ENCODE measurements at regions not wholly inside any gene's neighbourhood (a gene's known extent, or its start where the extent isn't known, plus 50 kb on each side); places are given as distances from the start of the nearest gene placed in this dataset.

- Histone ChIP-seq H3K36me3 (ENCODE audit: control insufficient read depth in 2 of 2, insufficient read depth in 2 of 2, low read length in 1 of 2) (no peaks in the 10 kb centered on the region), H3K79me2 (ENCODE audit: control insufficient read depth, insufficient read depth, low read length) (no peaks in the 10 kb centered on the region), H3K9ac (ENCODE audit: control insufficient read depth, insufficient read depth, low read length) (no peak overlapping the region), H4K20me1 (ENCODE audit: control insufficient read depth, insufficient read depth) (no peaks in the 10 kb centered on the region), H3K4me3 (no peak overlapping the region), H3K4me1 (ENCODE audit: control insufficient read depth, insufficient read depth, low read length) (peaks cover 3% of the 10 kb centered on the region; the same call in 1 of the 2 replicates), H3K4me2 (ENCODE audit: control insufficient read depth, insufficient read depth) (no peak overlapping the region), H2AFZ (ENCODE audit: control insufficient read depth, low read depth, low read length) (no peak overlapping the region), H3K27me3 (replicated peaks in 1 of 2; ENCODE audit: control insufficient read depth in 2 of 2, insufficient read depth in 2 of 2, low read length in 1 of 2) (no peaks in the 10 kb centered on the region), H3K27ac (ENCODE audit: control insufficient read depth, insufficient read depth) (no peak overlapping the region), H3K9me3 (replicated peaks; ENCODE audit: control insufficient read depth, insufficient read depth, low read length) (no peaks in the 10 kb centered on the region)
- POLR2A ChIA-PET, result interaction anchor here (0.5 kb wide), 1 partner anchor 90 kb away, joined by 5 read pairs; no protein-coding TSS in a partner anchor
- ATAC-seq (no peak), FAIRE-seq (no peak), DNase-seq (ENCODE audit: low read depth, low spot score) (no peak)
- RAD21 ChIA-PET (ENCODE audit: unreplicated experiment), result interaction anchor here (1.2 to 1.5 kb wide), 2 partner anchors 240 to 278 kb away, joined by 3 to 4 read pairs; no protein-coding TSS in a partner anchor
- CTCF ChIA-PET, result interaction anchor here (0.8 to 2.6 kb wide), 4 partner anchors 95 to 279 kb away, joined by 3 to 8 read pairs (median 4); no protein-coding TSS in a partner anchor
- SMC1A ChIA-PET (ENCODE audit: uncharacterized antibody, unreplicated experiment), result interaction anchor here (1.1 to 2.9 kb wide), 3 partner anchors 104 to 1238 kb away, joined by 3 to 11 read pairs (median 3); no protein-coding TSS in a partner anchor
- no peak for TF ChIP-seq NFIC (IDR thresholded peaks at IDR 0.05; ENCODE audit: low read depth, low read length)
- TF ChIP-seq SIN3A (IDR thresholded peaks at IDR 0.05; ENCODE audit: low read depth, low read length), result no peak
- no peak for TF ChIP-seq CBFB (IDR thresholded peaks at IDR 0.05; ENCODE audit: low read depth)
- TF ChIP-seq TCF7 (IDR thresholded peaks at IDR 0.05; ENCODE audit: borderline replicate concordance), result no peak
- no peak for TF ChIP-seq MTA3 (IDR thresholded peaks at IDR 0.05; ENCODE audit: borderline replicate concordance, low read length)
- no peak for TF ChIP-seq ESRRA (IDR thresholded peaks at IDR 0.05; ENCODE audit: low read length)
- TF ChIP-seq, protein P1, sequence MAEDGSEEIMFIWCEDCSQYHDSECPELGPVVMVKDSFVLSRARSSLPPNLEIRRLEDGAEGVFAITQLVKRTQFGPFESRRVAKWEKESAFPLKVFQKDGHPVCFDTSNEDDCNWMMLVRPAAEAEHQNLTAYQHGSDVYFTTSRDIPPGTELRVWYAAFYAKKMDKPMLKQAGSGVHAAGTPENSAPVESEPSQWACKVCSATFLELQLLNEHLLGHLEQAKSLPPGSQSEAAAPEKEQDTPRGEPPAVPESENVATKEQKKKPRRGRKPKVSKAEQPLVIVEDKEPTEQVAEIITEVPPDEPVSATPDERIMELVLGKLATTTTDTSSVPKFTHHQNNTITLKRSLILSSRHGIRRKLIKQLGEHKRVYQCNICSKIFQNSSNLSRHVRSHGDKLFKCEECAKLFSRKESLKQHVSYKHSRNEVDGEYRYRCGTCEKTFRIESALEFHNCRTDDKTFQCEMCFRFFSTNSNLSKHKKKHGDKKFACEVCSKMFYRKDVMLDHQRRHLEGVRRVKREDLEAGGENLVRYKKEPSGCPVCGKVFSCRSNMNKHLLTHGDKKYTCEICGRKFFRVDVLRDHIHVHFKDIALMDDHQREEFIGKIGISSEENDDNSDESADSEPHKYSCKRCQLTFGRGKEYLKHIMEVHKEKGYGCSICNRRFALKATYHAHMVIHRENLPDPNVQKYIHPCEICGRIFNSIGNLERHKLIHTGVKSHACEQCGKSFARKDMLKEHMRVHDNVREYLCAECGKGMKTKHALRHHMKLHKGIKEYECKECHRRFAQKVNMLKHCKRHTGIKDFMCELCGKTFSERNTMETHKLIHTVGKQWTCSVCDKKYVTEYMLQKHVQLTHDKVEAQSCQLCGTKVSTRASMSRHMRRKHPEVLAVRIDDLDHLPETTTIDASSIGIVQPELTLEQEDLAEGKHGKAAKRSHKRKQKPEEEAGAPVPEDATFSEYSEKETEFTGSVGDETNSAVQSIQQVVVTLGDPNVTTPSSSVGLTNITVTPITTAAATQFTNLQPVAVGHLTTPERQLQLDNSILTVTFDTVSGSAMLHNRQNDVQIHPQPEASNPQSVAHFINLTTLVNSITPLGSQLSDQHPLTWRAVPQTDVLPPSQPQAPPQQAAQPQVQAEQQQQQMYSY (CRISPR knock-in tag; IDR thresholded peaks at IDR 0.05), result no peak
- no peak for TF ChIP-seq CREM (IDR thresholded peaks at IDR 0.05; ENCODE audit: low read depth)
- TF ChIP-seq POLR2AphosphoS2 (IDR thresholded peaks at IDR 0.05; ENCODE audit: low read depth, low read length), result no peak
- TF ChIP-seq TAF1 (IDR thresholded peaks at IDR 0.05; ENCODE audit: borderline replicate concordance, low read depth, low read length), result no peak
- in situ Hi-C loops (cut with MboI) (no loop called here), intact Hi-C loops (cut with micrococcal nuclease; ENCODE audit: unreplicated experiment) (loop anchor here (5.0 kb wide), 1 partner anchor 86 kb away; no protein-coding TSS in a partner anchor)
- BruUV-seq (replicated peaks), result no TSS peak
These were observed 231.3 kb upstream of the AMIGO2 start for GRCh38 chr12:47311010-47311409.

All from GM12878 (cell line).